ENCODE measurements at regions not wholly inside any gene's neighbourhood (a gene's known extent, or its start where the extent isn't known, plus 50 kb on each side); places are given as distances from the start of the nearest gene placed in this dataset.

- TF ChIP-seq POLR2AphosphoS5 (IDR thresholded peaks at IDR 0.05; ENCODE audit: low read depth, low read length) = no peak
- no peak for TF ChIP-seq EZH2 (IDR thresholded peaks at IDR 0.05; ENCODE audit: low read depth, low read length, severe bottlenecking)
- TF ChIP-seq MAFK (IDR thresholded peaks at IDR 0.05; ENCODE audit: low read depth, low read length) = no peak
- TF ChIP-seq GABPA (IDR thresholded peaks at IDR 0.05; ENCODE audit: borderline replicate concordance, insufficient read depth, low read length) = no peak
- no peak for TF ChIP-seq EGR1 (IDR thresholded peaks at IDR 0.05; ENCODE audit: borderline replicate concordance, low read depth, low read length)
Observed at GRCh38 chr17:53919356-53919755, 96.6 kb downstream of the KIF2B start.
